ENCODE measurements at regions not wholly inside any gene's neighbourhood (a gene's known extent, or its start where the extent isn't known, plus 50 kb on each side); places are given as distances from the start of the nearest gene placed in this dataset.
"Not testable (repeated sequence)": the region's sequence is repeated elsewhere in the genome, so short reads cannot be mapped to it uniquely, and the experiment has no call there.

DNA sequence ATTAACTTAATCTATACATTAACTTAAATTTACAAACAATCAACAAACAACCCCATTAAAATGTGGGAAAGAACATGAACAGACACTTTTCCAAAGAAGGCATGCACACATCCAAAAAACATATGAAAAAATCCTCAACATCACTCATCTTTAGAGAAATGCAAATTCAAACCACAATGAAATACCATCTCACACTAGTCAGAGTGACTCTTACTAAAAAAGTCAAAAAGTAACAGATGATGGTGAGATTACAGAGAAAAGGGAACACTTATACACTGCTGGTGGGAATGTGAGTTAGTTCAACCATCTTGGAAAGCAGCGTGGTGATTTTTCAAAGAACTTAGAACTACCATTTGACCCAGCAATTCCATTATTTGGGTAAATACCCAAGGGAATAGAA, 759.2 kb upstream of the SLITRK1 start:
- no peak for FAIRE-seq

DNA sequence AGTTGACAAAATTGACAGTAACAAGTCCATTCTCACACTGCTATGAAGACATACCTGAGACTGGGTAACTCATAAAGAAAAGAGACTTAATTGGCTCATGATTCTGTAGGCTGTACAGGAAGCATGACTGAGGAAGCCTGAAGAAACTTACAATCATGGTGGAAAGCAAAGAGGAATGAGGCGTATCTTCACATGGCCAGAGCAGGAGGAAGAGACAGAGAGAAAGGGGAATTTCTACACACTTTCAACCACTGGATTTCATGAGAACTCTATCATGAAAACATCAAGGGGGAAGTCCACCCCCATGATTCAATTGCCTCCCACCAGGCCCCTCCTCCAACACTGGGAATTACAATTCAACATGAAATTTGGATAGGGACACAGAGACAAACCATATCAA, 758.4 kb upstream of the SLITRK1 start:
- FAIRE-seq = no peak

DNA sequence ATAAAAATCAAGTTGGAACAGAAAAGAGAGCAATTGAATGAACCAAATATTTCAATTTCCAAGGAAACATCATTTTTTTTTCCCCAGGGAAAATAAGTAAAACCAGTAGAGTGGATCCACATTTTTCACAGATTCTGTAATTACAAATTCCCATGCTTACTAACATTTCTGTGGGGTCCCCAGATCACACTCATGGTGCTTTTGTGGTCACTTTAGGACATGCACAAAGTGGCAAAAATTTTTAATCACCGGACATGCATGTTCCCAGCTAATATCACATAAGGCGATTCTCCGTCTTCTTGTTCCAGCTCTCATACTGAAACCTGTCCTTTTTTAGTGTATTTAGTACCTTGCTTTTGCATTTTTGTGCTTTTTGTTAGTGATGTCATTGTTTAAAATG, 748.2 kb upstream of the SLITRK1 start:
- no peak for FAIRE-seq

DNA sequence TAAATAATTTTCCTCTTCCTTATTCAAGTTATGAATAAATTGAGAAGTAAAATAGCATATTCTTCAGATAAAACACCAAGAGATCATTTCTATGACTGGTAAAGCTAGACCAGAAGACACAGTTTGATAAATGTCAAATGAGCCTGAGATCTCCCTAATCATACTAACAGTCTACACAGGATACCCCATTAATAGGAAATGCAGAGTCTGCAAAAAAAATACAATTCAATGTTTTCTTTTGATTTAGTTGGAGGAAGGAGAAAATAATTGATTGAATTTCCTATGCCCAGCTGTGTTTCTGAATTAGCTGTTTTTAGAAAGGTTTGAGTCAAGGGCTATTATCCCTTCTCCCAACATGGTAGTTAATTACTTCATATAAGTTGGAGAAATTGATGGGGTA, 734.6 kb upstream of the SLITRK1 start:
- FAIRE-seq = no peak

DNA sequence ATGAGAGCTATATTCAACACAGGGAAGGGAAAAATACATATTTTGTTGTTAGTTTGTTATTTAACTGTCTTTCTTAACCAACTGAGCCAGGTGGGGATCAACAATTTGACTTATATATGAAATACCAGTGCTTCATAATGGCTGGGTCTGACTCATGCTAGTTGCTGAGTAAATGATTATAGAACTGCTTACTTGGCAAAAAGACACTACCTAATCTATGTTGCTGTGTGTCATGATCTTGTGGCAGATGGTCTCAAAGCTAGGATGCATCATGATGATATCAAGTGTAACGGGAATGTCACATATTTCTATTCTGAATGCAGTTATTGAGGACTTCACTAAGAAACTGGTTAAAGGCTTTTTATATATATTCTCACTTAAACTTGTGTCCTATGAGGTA, 727.4 kb upstream of the SLITRK1 start:
- no peak for FAIRE-seq

DNA sequence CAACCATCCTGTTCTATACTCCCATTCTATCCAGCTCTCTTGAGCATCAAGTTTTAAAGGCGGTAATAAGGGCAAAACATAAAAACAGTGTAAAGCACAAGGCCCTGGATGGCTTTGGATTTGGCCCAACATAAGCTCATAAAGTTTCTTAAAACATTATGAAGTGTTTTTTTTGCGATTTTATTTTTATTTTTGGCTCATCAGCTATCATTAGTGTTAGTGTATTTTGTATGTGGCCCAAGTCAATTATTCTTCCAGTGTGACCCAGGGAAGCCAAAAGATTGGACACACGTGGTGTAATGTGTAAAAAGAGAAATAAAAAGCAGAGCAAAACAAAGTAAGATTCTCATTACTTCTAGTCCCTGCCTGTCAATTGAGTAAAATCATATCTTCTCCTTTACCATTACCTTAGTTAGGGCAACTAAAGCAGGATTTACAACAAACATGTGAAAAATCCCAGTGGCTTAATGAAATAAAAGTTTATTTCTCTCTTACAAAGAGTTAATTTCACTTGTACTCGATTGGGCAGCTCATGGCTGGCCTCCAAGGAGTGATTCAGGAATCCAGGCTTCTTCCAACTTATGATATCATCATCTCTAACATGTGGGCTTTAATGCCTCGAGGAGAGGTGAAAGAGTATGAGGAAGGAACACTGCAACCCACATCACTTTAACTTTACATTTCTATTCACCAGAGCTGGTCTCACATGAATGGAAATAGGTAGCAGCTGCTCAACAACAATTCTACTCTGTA, 725.2 kb upstream of the SLITRK1 start:
- FAIRE-seq = no peak

DNA sequence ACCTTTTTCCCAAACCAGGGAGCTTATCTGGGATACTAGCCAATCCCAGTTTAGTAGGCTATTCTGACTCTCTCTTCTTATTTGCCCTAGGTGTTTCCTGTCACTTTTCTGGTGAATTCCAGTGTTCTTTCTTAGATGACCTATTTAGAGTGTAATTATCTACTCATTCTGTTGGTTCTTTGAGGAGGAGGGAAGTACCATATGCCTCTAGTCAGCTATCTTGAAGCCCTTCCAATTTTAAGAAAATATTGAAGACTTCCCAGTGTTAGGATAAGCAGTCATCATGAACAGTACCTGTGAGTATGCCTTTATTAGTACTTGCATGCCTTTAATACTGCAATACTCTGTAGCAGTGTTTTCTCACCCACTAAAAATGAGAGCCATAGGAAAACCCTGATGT, 724.3 kb upstream of the SLITRK1 start:
- no peak for FAIRE-seq

DNA sequence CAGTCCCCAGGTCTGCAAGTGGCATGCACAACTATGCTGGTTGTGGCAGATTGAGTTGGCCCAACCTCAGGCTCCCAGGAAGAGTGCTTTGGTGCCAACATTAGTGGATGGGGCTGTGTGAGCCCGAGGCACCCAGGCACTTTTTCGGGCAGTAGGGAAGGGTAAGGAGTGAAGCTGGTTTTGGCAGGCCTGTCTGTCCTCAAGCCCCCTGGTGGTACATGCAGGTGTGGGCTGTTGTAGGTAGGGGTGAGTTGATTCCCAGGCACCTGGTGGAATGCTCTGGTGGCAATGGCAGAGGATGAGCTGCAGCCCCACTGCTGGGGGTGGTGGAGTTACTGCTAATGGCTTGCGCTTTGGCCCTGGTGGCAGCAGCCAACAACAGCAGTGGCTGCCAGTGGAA, 723.7 kb upstream of the SLITRK1 start:
- no peak for FAIRE-seq

DNA sequence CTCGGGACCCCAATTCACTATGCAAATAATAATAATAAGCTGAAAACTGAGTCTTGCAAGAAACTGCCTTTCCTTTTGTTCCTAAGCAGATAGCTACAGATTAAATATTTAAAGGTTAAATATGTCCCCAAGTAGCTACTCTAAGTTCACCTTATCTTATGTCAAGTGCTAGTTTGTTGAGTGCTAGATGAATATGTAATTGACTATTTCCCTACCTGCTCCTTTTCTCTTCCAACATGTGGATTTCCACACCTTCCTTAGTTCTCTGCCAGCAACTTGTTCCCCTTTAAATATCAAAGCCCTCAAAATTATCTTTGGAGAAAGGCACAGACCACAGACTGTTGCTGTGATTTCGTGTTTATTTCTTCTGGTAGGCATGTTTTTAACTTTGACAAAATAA, 709.2 kb upstream of the SLITRK1 start:
- FAIRE-seq = no peak

DNA sequence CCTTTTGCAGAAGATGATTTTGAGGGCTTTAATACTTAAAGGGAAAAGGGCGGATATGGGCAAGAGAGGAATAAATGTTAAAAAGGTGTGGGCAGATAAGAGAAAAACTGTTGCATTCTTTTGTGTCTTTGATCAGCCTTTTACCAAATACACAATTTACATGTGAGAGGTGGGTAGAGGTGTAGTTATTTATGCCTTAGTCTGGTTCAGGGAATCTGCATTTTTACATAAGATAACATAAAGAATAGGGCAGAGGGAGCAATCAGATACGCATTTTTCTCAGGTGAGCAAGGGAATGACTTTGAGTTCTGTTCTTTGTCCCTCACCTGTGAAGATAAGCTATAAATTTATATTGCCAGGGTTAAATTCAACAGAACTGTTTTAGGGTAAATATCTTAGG, 708.4 kb upstream of the SLITRK1 start:
- no peak for FAIRE-seq

DNA sequence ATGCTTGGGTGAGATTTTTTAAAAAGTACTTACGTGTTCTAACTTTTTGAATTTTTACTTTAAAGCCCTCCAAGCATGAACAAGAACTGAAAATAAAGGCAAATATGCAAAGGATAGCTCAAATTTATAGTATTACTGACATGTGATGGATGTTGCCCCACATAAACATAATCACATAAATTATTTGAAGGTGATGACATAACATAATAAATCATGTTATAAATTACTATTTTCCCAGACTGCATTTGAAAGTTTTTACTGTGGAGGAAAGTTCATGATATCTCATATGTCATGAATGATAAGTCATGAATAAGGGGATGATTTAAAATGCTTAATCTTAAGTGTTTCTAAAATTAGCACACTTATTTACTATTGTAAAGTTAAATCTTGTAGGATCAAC, 705.7 kb upstream of the SLITRK1 start:
- no peak for FAIRE-seq

DNA sequence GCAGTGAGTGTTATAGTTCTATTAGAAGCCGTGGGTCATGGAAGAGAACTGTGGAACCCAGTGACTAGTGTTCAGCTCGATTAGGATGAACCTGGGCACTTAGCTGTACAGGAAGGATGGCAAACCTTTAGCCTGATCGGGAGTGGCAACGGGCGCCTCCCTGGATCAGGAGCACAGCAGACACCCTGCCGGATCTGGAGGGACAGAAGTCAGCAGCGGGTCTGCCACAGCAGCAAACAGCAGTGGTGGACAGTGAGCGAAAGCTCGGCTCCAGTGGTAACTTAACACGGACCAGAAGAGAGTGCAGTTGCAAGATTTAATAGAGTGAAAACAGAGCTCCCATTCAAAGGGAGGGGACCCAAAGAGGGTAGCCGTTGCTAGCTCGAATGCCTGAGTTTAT, 697.6 kb upstream of the SLITRK1 start:
- not testable (repeated sequence) for FAIRE-seq

DNA sequence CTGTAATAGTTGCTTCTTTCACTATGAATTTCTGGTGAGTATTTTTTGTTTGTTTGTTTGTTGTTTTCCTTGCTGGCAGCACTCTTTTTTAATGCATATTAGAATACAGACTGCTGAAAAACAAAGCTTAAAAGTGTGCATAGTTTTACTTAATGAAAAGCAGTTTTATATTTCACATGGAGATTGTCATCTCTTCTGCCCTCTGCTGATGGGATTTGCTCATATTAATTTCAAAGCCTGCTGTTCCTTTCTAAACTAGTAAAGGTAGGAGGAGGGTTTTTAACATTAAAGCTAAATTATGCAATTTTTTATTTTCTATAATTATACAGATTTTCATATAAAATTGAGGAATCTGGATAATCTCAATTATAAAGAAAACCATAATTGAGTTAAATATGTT, 692.6 kb upstream of the SLITRK1 start:
- no peak for FAIRE-seq

DNA sequence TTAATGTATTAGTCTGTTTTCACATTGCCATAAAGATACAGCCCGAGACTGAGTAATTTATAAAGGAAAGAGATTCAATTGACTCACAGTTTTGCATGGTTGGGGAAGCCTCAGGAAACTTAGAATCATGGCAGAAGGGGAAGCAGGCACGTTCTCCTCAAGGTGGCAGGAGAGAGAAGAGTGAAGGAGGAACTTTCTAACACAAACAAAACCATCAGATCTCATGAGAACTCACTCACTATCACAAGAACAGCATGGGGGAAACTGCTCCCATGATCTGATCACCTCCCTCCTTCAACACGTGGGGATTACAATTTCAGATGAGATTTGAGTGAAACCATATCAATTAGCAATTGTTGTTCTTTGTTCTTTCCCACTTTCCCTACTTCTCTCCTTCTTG, 689.0 kb upstream of the SLITRK1 start:
- no peak for FAIRE-seq

DNA sequence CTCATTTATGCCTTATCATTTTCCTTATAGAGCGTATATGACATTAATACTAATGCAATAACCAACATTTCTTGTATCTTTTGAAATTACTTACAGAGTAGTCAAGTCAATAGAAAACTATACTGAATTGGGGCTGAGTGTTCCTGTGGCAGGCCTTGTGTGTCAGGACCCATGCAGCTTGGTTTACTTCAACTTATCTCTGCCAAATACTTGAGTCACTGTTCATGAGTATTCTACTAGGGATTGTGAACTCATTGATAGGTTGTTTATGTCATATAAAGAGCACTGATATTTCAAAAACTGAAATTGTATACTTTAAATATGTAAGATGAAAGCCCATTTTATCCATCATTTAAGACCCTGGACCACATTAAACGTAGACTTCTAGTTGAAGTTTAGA, 688.6 kb upstream of the SLITRK1 start:
- no peak for FAIRE-seq

DNA sequence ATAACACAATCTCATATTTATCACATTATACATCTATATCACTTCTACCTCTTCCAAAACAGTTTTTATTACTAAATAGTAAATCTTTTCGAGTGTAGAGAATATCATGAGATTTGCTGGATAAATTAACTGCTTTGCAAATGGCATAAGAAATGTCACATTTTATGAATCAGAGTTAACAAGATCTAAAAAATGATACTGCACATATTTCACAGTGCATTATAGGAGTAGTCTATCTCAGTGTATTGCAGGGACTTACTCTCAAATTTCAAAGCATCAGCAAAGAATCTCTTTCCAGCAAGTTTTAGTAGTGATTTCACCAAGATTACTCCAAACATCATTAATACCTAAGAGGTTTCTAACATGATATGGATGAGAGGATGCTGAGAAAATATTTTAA, 687.1 kb upstream of the SLITRK1 start:
- no peak for FAIRE-seq

DNA sequence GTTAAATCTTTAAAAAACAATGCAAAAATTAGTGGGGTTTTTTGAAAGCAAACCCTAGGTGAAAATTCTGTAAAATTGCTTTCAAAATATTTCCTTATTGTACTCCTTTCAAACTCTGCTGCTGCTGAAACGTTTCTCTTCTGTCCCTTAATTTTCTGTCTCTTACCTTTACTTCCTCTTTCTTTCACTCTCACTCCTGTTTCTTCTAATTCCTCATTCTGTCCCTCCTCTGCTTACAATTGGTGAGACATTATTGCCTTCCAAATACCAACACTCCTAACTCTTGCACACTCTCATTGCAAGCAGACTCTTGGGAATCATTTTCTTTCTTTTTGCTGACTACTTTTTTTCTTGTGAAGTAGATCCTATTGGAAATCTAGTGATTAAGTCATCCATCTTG, 685.6 kb upstream of the SLITRK1 start:
- FAIRE-seq = no peak

DNA sequence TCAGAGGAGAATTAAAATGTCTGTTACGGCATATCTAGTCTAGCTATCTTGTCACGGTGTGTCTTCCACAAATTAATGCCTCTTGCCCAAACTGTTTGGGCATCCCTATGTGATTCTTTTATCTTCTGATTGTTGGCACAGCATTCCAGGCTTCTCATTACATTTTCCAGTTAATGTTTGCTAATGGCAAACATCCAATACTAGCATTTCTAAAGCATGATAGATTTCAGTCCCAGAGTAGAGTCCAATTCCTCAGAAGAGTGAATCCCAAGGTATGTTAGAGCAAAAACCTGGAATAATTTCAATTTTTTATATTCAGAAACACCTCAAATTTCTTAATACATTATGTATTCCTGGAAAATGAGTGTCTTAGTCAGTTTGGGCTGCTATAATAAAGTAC, 684.5 kb upstream of the SLITRK1 start:
- FAIRE-seq = no peak

DNA sequence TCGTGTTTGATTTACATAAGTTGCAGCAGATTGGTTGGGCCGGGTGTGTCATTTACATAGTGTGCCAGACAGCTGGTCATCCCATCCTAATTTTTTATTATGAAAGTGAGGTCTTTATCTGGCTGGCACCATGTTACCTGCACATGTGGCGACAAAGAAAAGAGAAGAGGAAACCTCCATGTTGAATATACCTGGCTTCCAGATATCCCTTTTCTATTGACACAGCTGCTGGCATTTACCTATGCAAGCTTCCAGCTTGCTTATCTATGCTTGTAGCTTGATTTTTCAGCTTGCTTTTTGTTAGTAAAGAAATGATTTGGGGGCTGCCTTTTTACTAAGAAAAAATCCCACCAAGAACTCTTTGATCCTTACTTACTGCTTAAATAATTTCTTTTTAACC, 681.3 kb upstream of the SLITRK1 start:
- FAIRE-seq = no peak

DNA sequence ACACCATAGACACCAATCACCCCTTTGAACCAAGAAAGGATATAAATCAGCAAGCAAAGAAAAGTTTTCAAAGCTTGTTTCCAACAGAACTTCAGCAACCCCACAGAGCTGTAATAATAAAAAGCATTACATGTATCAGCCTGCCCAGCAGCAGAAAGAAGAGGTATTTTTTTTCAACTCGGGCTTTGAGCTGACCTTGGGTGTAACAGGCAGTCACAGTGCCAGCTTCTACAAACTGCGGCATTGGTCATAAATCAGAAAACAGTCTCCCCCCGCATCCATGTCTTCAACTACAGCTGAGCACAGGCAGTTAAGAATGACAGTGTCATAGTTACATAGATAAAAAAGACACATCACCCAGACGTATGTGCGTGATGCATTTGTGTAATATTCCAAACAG, 671.0 kb upstream of the SLITRK1 start:
- no peak for FAIRE-seq

DNA sequence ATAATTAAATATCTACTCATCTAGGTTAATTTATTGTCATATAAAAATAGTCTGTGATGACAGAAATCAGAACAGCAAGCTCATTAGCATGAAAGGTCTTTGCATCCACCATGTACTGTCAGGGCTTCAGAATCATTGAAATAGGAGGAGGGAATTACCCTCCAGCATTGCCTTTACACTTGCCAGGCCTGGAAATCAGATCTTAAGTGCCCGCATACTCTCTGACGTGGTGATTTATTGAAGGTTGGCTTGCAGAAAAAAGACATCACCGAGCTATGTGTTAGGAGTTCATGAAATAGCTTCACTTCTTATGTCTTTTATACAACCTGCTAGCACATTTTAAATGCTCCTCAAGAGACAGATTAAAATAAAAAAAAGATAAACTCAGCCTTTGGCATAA, 661.7 kb upstream of the SLITRK1 start:
- no peak for FAIRE-seq

DNA sequence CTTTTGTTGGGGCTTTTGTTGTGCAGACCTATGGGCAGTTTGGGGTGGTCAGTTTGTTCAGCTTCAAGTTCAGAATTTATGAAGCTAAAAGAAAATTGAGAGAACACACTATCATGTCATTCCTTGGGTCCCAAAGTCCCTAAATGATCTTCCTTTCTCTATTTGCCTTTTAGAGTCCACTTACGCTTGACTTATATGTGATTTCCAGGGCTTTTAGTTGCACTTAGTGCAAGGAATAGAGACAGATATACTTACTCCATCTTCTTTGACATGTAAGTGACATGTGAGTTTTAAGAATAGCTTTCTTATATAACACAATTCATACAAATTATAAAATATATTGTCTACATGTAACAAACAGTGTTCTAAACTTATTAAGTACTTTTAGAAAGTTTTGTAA, 660.1 kb upstream of the SLITRK1 start:
- no peak for FAIRE-seq

DNA sequence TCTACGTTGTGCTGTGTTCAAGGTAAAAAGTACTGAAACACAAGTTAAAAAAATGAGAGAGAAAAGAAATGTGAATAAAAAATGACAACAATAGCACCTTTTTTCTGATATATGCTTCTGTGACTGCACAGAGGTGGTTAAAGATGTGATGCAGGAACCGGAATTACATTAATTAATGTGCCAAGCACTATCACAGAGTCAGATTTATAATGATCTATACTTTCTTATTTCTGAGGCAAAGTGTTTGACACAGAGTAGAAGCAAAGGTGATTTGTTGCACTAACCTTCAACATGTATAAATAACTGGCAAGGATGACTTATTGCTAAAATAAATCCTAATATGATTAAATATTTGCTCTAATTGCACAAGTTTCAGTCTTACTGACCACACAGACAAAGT, 654.6 kb upstream of the SLITRK1 start:
- no peak for FAIRE-seq

DNA sequence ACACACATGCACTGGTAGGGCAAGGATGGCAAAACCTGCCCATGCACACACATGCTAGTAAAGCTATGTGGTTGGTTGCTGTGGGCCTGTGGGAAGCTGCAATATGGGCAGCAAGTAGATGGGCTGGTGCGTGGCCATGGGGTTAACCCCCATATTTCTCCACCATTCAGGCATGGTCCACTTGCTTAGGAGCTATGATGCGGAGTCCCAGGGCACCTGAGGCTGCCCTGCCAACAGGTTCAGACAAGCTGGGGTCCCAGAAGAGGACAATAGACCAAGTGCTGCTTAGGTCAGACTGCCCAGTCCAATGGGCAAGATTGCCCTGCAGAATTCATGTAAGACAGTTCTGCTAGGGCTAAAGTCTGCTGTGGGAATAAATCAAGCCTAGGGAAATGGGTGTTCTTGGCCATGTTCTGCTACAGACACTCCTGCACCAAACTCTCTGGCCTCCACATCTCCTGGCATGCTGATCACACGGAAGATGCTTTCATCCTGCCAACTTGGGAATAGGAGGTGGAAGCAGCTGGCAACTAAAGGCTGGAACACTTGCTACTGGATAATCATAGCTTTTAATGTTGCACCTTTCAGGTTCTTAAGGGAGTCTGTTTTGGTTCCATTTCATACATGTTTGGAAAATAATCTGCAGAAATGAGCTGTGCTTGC, 646.3 kb upstream of the SLITRK1 start:
- no peak for FAIRE-seq

DNA sequence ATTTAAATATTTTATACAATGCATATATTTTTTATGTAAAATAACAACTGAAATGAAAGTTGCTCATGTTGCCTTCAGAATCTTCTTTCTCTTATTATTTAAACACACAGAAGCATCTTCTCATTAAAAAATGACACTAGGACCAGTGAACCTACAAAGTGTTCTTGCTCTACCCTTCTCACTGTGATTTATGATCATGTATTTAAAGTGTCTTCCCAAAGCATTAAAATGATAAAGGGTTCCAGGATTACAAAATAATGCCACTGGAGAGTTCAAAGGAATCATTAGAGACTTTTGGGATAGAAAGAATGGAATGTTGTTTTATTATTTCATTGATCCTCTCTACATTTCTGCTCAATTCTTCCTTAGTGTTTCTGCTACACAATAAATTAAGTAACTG, 643.6 kb upstream of the SLITRK1 start:
- FAIRE-seq = no peak
